PC-9 (cell line): ENCODE measurements at regions not wholly inside any gene's neighbourhood (a gene's known extent, or its start where the extent isn't known, plus 50 kb on each side); places are given as distances from the start of the nearest gene placed in this dataset.

ENCODE experiments used
- CTCF ChIP-seq: fragments of 200-600 bp; sonication (generic); conservative IDR thresholded peaks from 2 replicates; pipeline ENCODE4 v1.6.1; 2017; ENCODE audit warnings: mixed run types, antibody characterized with exemption, mild to moderate bottlenecking, moderate library complexity
- EZH2 ChIP-seq: fragments of 200-600 bp; sonication (generic); IDR thresholded peaks from 2 replicates; pipeline ENCODE4 v1.8.0; 2017; ENCODE audit warnings: antibody characterized with exemption, low read depth

- TF ChIP-seq CTCF (no peak), EZH2 (no peak)
These were observed 265.4 kb upstream of the SLC7A11 start for GRCh38 chr4:138507522-138507921.
